ENCODE measurements at regions not wholly inside any gene's neighbourhood (a gene's known extent, or its start where the extent isn't known, plus 50 kb on each side); places are given as distances from the start of the nearest gene placed in this dataset.

- peaks cover 0 to 24% (median 9%) of the 10 kb centered on the region in 5 donors for H3K27me3 Mint-ChIP-seq
- peaks cover 0 to 3% (median 0%) of the 10 kb centered on the region in 9 donors for H3K9me3 Mint-ChIP-seq
- H3K27ac Mint-ChIP-seq: no peak overlapping the region
- H3K36me3 Mint-ChIP-seq: no peaks in the 10 kb centered on the region
- no peaks in the 10 kb centered on the region for H3K4me1 Mint-ChIP-seq
- POLR2A ChIA-PET: no interaction called here
- no peak overlapping the region for H3K4me3 Mint-ChIP-seq
- DNase-seq: no peak
- no peak for ATAC-seq
Observed at GRCh38 chr22:27462190-27462589, 339.4 kb downstream of the MN1 start.

- POLR2A ChIA-PET: no interaction called here
- H3K27ac Mint-ChIP-seq: no peak overlapping the region
- DNase-seq (no peak), ATAC-seq (no peak)
- peaks cover 0 to 24% (median 14%) of the 10 kb centered on the region in 5 donors for H3K27me3 Mint-ChIP-seq
- H3K36me3 Mint-ChIP-seq: no peaks in the 10 kb centered on the region
- H3K9me3 Mint-ChIP-seq: peaks cover 0 to 3% (median 0%) of the 10 kb centered on the region in 9 donors
- no peak overlapping the region for H3K4me3 Mint-ChIP-seq
- no peaks in the 10 kb centered on the region for H3K4me1 Mint-ChIP-seq
Observed at GRCh38 chr22:27463121-27463660, 338.4 kb downstream of the MN1 start.

GRCh38 chr22:27466229-27466628 is 335.3 kb downstream of the MN1 start:
- Mint-ChIP-seq H3K4me1 (no peaks in the 10 kb centered on the region), H3K27me3 (peaks cover 0 to 13% (median 11%) of the 10 kb centered on the region in 5 donors), H3K27ac (no peak overlapping the region), H3K36me3 (no peaks in the 10 kb centered on the region), H3K9me3 (peaks cover 0 to 3% (median 0%) of the 10 kb centered on the region in 9 donors), H3K4me3 (no peak overlapping the region)
- POLR2A ChIA-PET: no interaction called here
- no peak for DNase-seq
- no peak for ATAC-seq

- DNase-seq (no peak), ATAC-seq (no peak)
- H3K9me3 Mint-ChIP-seq: peaks cover 0 to 3% (median 0%) of the 10 kb centered on the region in 9 donors
- H3K27me3 Mint-ChIP-seq: peaks cover 0 to 9% (median 5%) of the 10 kb centered on the region in 5 donors
- H3K4me1 Mint-ChIP-seq: no peaks in the 10 kb centered on the region
- no peak overlapping the region for H3K4me3 Mint-ChIP-seq
- no peak overlapping the region for H3K27ac Mint-ChIP-seq
- POLR2A ChIA-PET: no interaction called here
- H3K36me3 Mint-ChIP-seq: no peaks in the 10 kb centered on the region
Observed at GRCh38 chr22:27466778-27467438, 334.6 kb downstream of the MN1 start.

GRCh38 chr22:27467711-27468110 is 333.8 kb downstream of the MN1 start:
- DNase-seq (no peak), ATAC-seq (no peak)
- Mint-ChIP-seq H3K4me3 (no peak overlapping the region), H3K27ac (no peak overlapping the region), H3K9me3 (peaks cover 0 to 3% (median 0%) of the 10 kb centered on the region in 9 donors), H3K4me1 (no peaks in the 10 kb centered on the region), H3K36me3 (no peaks in the 10 kb centered on the region), H3K27me3 (peaks cover 0 to 8% (median 0%) of the 10 kb centered on the region in 5 donors)
- POLR2A ChIA-PET: no interaction called here

GRCh38 chr22:27468712-27469111 is 332.8 kb downstream of the MN1 start:
- H3K36me3 Mint-ChIP-seq: no peaks in the 10 kb centered on the region
- H3K4me1 Mint-ChIP-seq: no peaks in the 10 kb centered on the region
- DNase-seq (no peak), ATAC-seq (no peak)
- H3K4me3 Mint-ChIP-seq: no peak overlapping the region
- H3K27me3 Mint-ChIP-seq: peaks cover 0 to 8% (median 0%) of the 10 kb centered on the region in 5 donors
- H3K27ac Mint-ChIP-seq: no peak overlapping the region
- POLR2A ChIA-PET: no interaction called here
- H3K9me3 Mint-ChIP-seq: no peaks in the 10 kb centered on the region

GRCh38 chr22:27470169-27470772 is 331.3 kb downstream of the MN1 start:
- H3K36me3 Mint-ChIP-seq: no peaks in the 10 kb centered on the region
- no peak overlapping the region for H3K27ac Mint-ChIP-seq
- no peaks in the 10 kb centered on the region for H3K4me1 Mint-ChIP-seq
- no peak overlapping the region for H3K4me3 Mint-ChIP-seq
- POLR2A ChIA-PET: no interaction called here
- no peak for DNase-seq
- H3K9me3 Mint-ChIP-seq: no peaks in the 10 kb centered on the region
- peaks cover 0 to 9% (median 0%) of the 10 kb centered on the region in 5 donors for H3K27me3 Mint-ChIP-seq
- ATAC-seq: no peak

GRCh38 chr22:27472975-27473374 is 328.6 kb downstream of the MN1 start:
- H3K4me3 Mint-ChIP-seq: no peak overlapping the region
- POLR2A ChIA-PET: no interaction called here
- no peaks in the 10 kb centered on the region for H3K36me3 Mint-ChIP-seq
- peaks cover 0 to 2% (median 0%) of the 10 kb centered on the region in 9 donors for H3K9me3 Mint-ChIP-seq
- H3K27ac Mint-ChIP-seq: no peak overlapping the region
- ATAC-seq: no peak
- no peak for DNase-seq
- H3K4me1 Mint-ChIP-seq: no peaks in the 10 kb centered on the region
- peaks cover 0 to 1% (median 0%) of the 10 kb centered on the region in 5 donors for H3K27me3 Mint-ChIP-seq

GRCh38 chr22:27473533-27473932 is 328.0 kb downstream of the MN1 start:
- no peak for DNase-seq
- Mint-ChIP-seq H3K27me3 (peaks cover 0 to 1% (median 0%) of the 10 kb centered on the region in 5 donors), H3K27ac (no peak overlapping the region), H3K4me1 (no peaks in the 10 kb centered on the region), H3K4me3 (no peak overlapping the region), H3K9me3 (peaks cover 0 to 2% (median 0%) of the 10 kb centered on the region in 9 donors), H3K36me3 (no peaks in the 10 kb centered on the region)
- POLR2A ChIA-PET: no interaction called here
- ATAC-seq: no peak

- DNase-seq (no peak), ATAC-seq (no peak)
- no peaks in the 10 kb centered on the region for H3K4me1 Mint-ChIP-seq
- H3K9me3 Mint-ChIP-seq: peaks cover 0 to 2% (median 0%) of the 10 kb centered on the region in 9 donors
- peaks cover 0 to 1% (median 0%) of the 10 kb centered on the region in 5 donors for H3K27me3 Mint-ChIP-seq
- H3K36me3 Mint-ChIP-seq: no peaks in the 10 kb centered on the region
- H3K27ac Mint-ChIP-seq: no peak overlapping the region
- no peak overlapping the region for H3K4me3 Mint-ChIP-seq
- POLR2A ChIA-PET: no interaction called here
Observed at GRCh38 chr22:27474112-27474571, 327.4 kb downstream of the MN1 start.

- Mint-ChIP-seq H3K27ac (no peak overlapping the region), H3K4me3 (no peak overlapping the region), H3K27me3 (peaks cover 0 to 1% (median 0%) of the 10 kb centered on the region in 5 donors), H3K4me1 (no peaks in the 10 kb centered on the region), H3K9me3 (peaks cover 0 to 2% (median 0%) of the 10 kb centered on the region in 9 donors), H3K36me3 (no peaks in the 10 kb centered on the region)
- DNase-seq: no peak
- ATAC-seq: no peak
- POLR2A ChIA-PET: no interaction called here
Observed at GRCh38 chr22:27474711-27475547, 326.6 kb downstream of the MN1 start.

- Mint-ChIP-seq H3K27ac (no peak overlapping the region), H3K36me3 (no peaks in the 10 kb centered on the region), H3K4me3 (no peak overlapping the region), H3K4me1 (no peaks in the 10 kb centered on the region), H3K9me3 (peaks cover 0 to 2% (median 0%) of the 10 kb centered on the region in 9 donors), H3K27me3 (peaks cover 0 to 1% (median 0%) of the 10 kb centered on the region in 5 donors)
- DNase-seq (no peak), ATAC-seq (no peak)
- POLR2A ChIA-PET: no interaction called here
Observed at GRCh38 chr22:27475548-27475897, 326.0 kb downstream of the MN1 start.

GRCh38 chr22:27476318-27476717 is 325.2 kb downstream of the MN1 start:
- peaks cover 0 to 1% (median 0%) of the 10 kb centered on the region in 5 donors for H3K27me3 Mint-ChIP-seq
- peaks cover 0 to 2% (median 0%) of the 10 kb centered on the region in 9 donors for H3K9me3 Mint-ChIP-seq
- H3K4me3 Mint-ChIP-seq: no peak overlapping the region
- no peak for DNase-seq
- H3K36me3 Mint-ChIP-seq: no peaks in the 10 kb centered on the region
- peak overlapping the region in 1 of 10 donors; percentile 65 for H3K27ac Mint-ChIP-seq
- no peak for ATAC-seq
- H3K4me1 Mint-ChIP-seq: no peaks in the 10 kb centered on the region
- POLR2A ChIA-PET: no interaction called here

Measured in naive thymus-derived CD8-positive, alpha-beta T cell (primary cell).